CD4-positive, alpha-beta T cell treated with Interleukin-1 beta for 1 hour (primary cell): ENCODE measurements at regions not wholly inside any gene's neighbourhood (a gene's known extent, or its start where the extent isn't known, plus 50 kb on each side); places are given as distances from the start of the nearest gene placed in this dataset.

Experiments used
- DNase-seq, 2 donors: peaks; one replicate each; pipeline ENCODE4 v3.0.0-alpha.2; 2020 to 2022

- no peak for DNase-seq
Measured at GRCh38 chr1:4599951-4600481, 54.4 kb upstream of the AJAP1 start.

- no peak for DNase-seq
Measured at GRCh38 chr1:4600615-4601460, 53.6 kb upstream of the AJAP1 start.

- DNase-seq, result no peak
Measured at GRCh38 chr1:4601941-4602340, 52.5 kb upstream of the AJAP1 start.

- DNase-seq, result no peak
Measured at GRCh38 chr1:4602462-4603294, 51.7 kb upstream of the AJAP1 start.

GRCh38 chr1:4603295-4604110, 50.9 kb upstream of the AJAP1 start:
- DNase-seq, result no peak
